Suprapubic skin (tissue), 4 donors: ENCODE measurements at regions not wholly inside any gene's neighbourhood (a gene's known extent, or its start where the extent isn't known, plus 50 kb on each side); places are given as distances from the start of the nearest gene placed in this dataset.
"Not testable (repeated sequence)": the region's sequence is repeated elsewhere in the genome, so short reads cannot be mapped to it uniquely, and the experiment has no call there.

Experiments
- DNase-seq, 2 donors: peaks; one replicate each; pipeline ENCODE4 v3.0.0-alpha.2; 2019; ENCODE audit warnings: low spot score in 2 of 2
- H3K27ac ChIP-seq: fragments of 200-600 bp; sonication (generic); one replicate; pipeline ENCODE4 v1.5.1; 2019
- H3K27me3 ChIP-seq: fragments of 200-600 bp; sonication (generic); one replicate; pipeline ENCODE4 v1.5.1; 2019
- H3K36me3 ChIP-seq: fragments of 200-600 bp; sonication (generic); one replicate; pipeline ENCODE4 v1.5.1; 2019
- H3K4me1 ChIP-seq: fragments of 200-600 bp; sonication (generic); one replicate; pipeline ENCODE4 v1.5.1; 2019
- H3K4me3 ChIP-seq: fragments of 200-600 bp; sonication (generic); one replicate; pipeline ENCODE4 v1.5.1; 2019; ENCODE audit warnings: mild to moderate bottlenecking
- H3K9me3 ChIP-seq: fragments of 200-600 bp; sonication (generic); one replicate; pipeline ENCODE4 v1.5.1; 2019
- CTCF ChIP-seq, 2 donors: fragments of 200-600 bp in 1 of 2; fragments of 450-650 bp in 1 of 2; sonication (generic) in 1 of 2; IDR thresholded peaks; one replicate each; pipeline ENCODE4 v1.5.1; 2016 to 2019; ENCODE audit warnings: antibody characterized with exemption in 2 of 2, mild to moderate bottlenecking in 1 of 2, moderate library complexity in 1 of 2
- EP300 ChIP-seq: sonication (generic); formaldehyde crosslinking; IDR thresholded peaks from one replicate; pipeline ENCODE4 v1.6.1; 2017; ENCODE audit warnings: antibody characterized with exemption
- POLR2A ChIP-seq, 2 donors: fragments of 450-650 bp; IDR thresholded peaks; one replicate each; pipeline ENCODE4 v1.6.1; 2017; ENCODE audit warnings: antibody characterized with exemption in 2 of 2, mild to moderate bottlenecking in 2 of 2, moderate library complexity in 2 of 2
- POLR2AphosphoS5 ChIP-seq, 3 donors: sonication (generic); formaldehyde crosslinking; IDR thresholded peaks; one replicate each; pipeline ENCODE4 v1.6.1; 2017; ENCODE audit warnings: antibody characterized with exemption in 3 of 3
- WGBS: methylation state at CpG from one replicate; pipeline ENCODE4 v1.1.5; 2018; 5-methylcytosine and 5-hydroxymethylcytosine counted together

GRCh38 chr2:176789751-176790150 lies 422.8 kb upstream of the HNRNPA3 start:
- Histone ChIP-seq H3K9me3 (no peaks in the 10 kb centered on the region), H3K27me3 (no peaks in the 10 kb centered on the region), H3K4me1 (no peaks in the 10 kb centered on the region), H3K36me3 (no peaks in the 10 kb centered on the region), H3K27ac (no peak overlapping the region), H3K4me3 (no peak overlapping the region)
- TF ChIP-seq CTCF (IDR thresholded peaks at IDR 0.05) (no peak), POLR2A (IDR thresholded peaks at IDR 0.05) (no peak), EP300 (no peak), POLR2AphosphoS5 (IDR thresholded peaks at IDR 0.05) (no peak)
- no peak for DNase-seq
- 38% methylated on average over 1 of the region's 1 CpG for WGBS

- no peak for TF ChIP-seq EP300
- no peak for TF ChIP-seq POLR2A (IDR thresholded peaks at IDR 0.05)
- no peak for TF ChIP-seq CTCF (IDR thresholded peaks at IDR 0.05)
- no peak for TF ChIP-seq POLR2AphosphoS5 (IDR thresholded peaks at IDR 0.05)
- H3K4me3 ChIP-seq: no peak overlapping the region
- no peak overlapping the region for H3K27ac ChIP-seq
- H3K27me3 ChIP-seq: no peaks in the 10 kb centered on the region
- H3K9me3 ChIP-seq: no peaks in the 10 kb centered on the region
- H3K4me1 ChIP-seq: no peaks in the 10 kb centered on the region
- no peaks in the 10 kb centered on the region for H3K36me3 ChIP-seq
- DNase-seq: no peak
- 82% methylated on average over 3 of the region's 3 CpGs for WGBS
Observed at GRCh38 chr2:176790468-176790867, 422.1 kb upstream of the HNRNPA3 start.

GRCh38 chr2:176793792-176794191 lies 418.8 kb upstream of the HNRNPA3 start:
- H3K27me3 ChIP-seq: no peaks in the 10 kb centered on the region
- no peaks in the 10 kb centered on the region for H3K4me1 ChIP-seq
- H3K36me3 ChIP-seq: no peaks in the 10 kb centered on the region
- no peak overlapping the region for H3K27ac ChIP-seq
- DNase-seq: no peak
- TF ChIP-seq CTCF (IDR thresholded peaks at IDR 0.05): no peak
- no peak for TF ChIP-seq POLR2AphosphoS5 (IDR thresholded peaks at IDR 0.05)
- TF ChIP-seq POLR2A (IDR thresholded peaks at IDR 0.05): no peak
- TF ChIP-seq EP300: no peak
- H3K9me3 ChIP-seq: no peaks in the 10 kb centered on the region
- 55% methylated on average over 6 of the region's 6 CpGs for WGBS
- H3K4me3 ChIP-seq: no peak overlapping the region

- no peaks in the 10 kb centered on the region for H3K27me3 ChIP-seq
- H3K27ac ChIP-seq: no peak overlapping the region
- DNase-seq: no peak
- H3K9me3 ChIP-seq: no peaks in the 10 kb centered on the region
- H3K36me3 ChIP-seq: no peaks in the 10 kb centered on the region
- TF ChIP-seq CTCF (IDR thresholded peaks at IDR 0.05) (no peak), POLR2AphosphoS5 (IDR thresholded peaks at IDR 0.05) (no peak)
- H3K4me3 ChIP-seq: no peak overlapping the region
- H3K4me1 ChIP-seq: no peaks in the 10 kb centered on the region
- WGBS: 83% methylated on average over 1 of the region's 1 CpG
Observed at GRCh38 chr2:176794392-176794791, 418.2 kb upstream of the HNRNPA3 start.

GRCh38 chr2:176795823-176796222 lies 416.8 kb upstream of the HNRNPA3 start:
- WGBS: 87% methylated on average over 2 of the region's 2 CpGs
- no peak overlapping the region for H3K4me3 ChIP-seq
- H3K4me1 ChIP-seq: no peaks in the 10 kb centered on the region
- TF ChIP-seq POLR2A (IDR thresholded peaks at IDR 0.05) (no peak), CTCF (IDR thresholded peaks at IDR 0.05) (no peak), EP300 (no peak), POLR2AphosphoS5 (IDR thresholded peaks at IDR 0.05) (no peak)
- no peak overlapping the region for H3K27ac ChIP-seq
- DNase-seq: no peak
- no peaks in the 10 kb centered on the region for H3K27me3 ChIP-seq
- H3K9me3 ChIP-seq: no peaks in the 10 kb centered on the region
- H3K36me3 ChIP-seq: no peaks in the 10 kb centered on the region

- H3K27ac ChIP-seq, H3K27me3 ChIP-seq, H3K36me3 ChIP-seq, H3K4me3 ChIP-seq, DNase-seq, H3K9me3 ChIP-seq, H3K4me1 ChIP-seq: not testable (repeated sequence)
- 79% methylated on average over 11 of the region's 13 CpGs for WGBS
Observed at GRCh38 chr2:176796677-176797076, 415.9 kb upstream of the HNRNPA3 start.
